ENCODE measurements at regions not wholly inside any gene's neighbourhood (a gene's known extent, or its start where the extent isn't known, plus 50 kb on each side); places are given as distances from the start of the nearest gene placed in this dataset.

DNA sequence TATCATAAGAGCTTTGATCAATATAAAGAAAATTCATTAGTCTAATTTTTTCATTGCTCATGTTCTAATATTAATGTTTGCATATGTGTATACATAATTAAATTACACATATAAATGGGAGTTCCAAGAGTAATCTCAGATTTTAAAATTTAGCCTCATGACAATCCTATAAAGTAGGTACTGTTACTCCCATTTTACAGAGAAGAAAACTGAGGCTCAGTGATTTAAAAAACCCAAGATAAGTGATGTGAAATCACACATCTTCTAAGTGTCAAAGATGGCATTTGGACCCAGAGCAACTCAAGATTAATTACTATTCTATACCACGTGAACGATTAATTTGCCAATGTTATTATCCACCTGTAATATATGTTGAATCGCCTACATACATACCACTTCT, 122.3 kb downstream of the TM2D1 start:
- TF ChIP-seq, protein P1, sequence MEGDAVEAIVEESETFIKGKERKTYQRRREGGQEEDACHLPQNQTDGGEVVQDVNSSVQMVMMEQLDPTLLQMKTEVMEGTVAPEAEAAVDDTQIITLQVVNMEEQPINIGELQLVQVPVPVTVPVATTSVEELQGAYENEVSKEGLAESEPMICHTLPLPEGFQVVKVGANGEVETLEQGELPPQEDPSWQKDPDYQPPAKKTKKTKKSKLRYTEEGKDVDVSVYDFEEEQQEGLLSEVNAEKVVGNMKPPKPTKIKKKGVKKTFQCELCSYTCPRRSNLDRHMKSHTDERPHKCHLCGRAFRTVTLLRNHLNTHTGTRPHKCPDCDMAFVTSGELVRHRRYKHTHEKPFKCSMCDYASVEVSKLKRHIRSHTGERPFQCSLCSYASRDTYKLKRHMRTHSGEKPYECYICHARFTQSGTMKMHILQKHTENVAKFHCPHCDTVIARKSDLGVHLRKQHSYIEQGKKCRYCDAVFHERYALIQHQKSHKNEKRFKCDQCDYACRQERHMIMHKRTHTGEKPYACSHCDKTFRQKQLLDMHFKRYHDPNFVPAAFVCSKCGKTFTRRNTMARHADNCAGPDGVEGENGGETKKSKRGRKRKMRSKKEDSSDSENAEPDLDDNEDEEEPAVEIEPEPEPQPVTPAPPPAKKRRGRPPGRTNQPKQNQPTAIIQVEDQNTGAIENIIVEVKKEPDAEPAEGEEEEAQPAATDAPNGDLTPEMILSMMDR (IDR thresholded peaks at IDR 0.05; ENCODE audit: poor library complexity, severe bottlenecking) = no peak
- no peak for TF ChIP-seq SMC3 (conservative IDR thresholded peaks at IDR 0.05; ENCODE audit: poor library complexity)
- no peak for TF ChIP-seq EZH2 (IDR thresholded peaks at IDR 0.05; ENCODE audit: borderline replicate concordance, insufficient read depth, low read length, poor library complexity, severe bottlenecking)
- TF ChIP-seq EP300 (conservative IDR thresholded peaks at IDR 0.05; ENCODE audit: poor library complexity, severe bottlenecking) = no peak
- TF ChIP-seq POLR2AphosphoS5 (IDR thresholded peaks at IDR 0.05) = no peak
- TF ChIP-seq, protein P2, sequence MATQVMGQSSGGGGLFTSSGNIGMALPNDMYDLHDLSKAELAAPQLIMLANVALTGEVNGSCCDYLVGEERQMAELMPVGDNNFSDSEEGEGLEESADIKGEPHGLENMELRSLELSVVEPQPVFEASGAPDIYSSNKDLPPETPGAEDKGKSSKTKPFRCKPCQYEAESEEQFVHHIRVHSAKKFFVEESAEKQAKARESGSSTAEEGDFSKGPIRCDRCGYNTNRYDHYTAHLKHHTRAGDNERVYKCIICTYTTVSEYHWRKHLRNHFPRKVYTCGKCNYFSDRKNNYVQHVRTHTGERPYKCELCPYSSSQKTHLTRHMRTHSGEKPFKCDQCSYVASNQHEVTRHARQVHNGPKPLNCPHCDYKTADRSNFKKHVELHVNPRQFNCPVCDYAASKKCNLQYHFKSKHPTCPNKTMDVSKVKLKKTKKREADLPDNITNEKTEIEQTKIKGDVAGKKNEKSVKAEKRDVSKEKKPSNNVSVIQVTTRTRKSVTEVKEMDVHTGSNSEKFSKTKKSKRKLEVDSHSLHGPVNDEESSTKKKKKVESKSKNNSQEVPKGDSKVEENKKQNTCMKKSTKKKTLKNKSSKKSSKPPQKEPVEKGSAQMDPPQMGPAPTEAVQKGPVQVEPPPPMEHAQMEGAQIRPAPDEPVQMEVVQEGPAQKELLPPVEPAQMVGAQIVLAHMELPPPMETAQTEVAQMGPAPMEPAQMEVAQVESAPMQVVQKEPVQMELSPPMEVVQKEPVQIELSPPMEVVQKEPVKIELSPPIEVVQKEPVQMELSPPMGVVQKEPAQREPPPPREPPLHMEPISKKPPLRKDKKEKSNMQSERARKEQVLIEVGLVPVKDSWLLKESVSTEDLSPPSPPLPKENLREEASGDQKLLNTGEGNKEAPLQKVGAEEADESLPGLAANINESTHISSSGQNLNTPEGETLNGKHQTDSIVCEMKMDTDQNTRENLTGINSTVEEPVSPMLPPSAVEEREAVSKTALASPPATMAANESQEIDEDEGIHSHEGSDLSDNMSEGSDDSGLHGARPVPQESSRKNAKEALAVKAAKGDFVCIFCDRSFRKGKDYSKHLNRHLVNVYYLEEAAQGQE (IDR thresholded peaks at IDR 0.05; ENCODE audit: borderline replicate concordance) = no peak
- TF ChIP-seq TAF1 (IDR thresholded peaks at IDR 0.05; ENCODE audit: low read depth) = no peak

Data from neural cell (in vitro differentiated cells).